ENCODE measurements at regions not wholly inside any gene's neighbourhood (a gene's known extent, or its start where the extent isn't known, plus 50 kb on each side); places are given as distances from the start of the nearest gene placed in this dataset.

- TF ChIP-seq POLR2A (IDR thresholded peaks at IDR 0.05), result no peak
- TF ChIP-seq, protein P1, sequence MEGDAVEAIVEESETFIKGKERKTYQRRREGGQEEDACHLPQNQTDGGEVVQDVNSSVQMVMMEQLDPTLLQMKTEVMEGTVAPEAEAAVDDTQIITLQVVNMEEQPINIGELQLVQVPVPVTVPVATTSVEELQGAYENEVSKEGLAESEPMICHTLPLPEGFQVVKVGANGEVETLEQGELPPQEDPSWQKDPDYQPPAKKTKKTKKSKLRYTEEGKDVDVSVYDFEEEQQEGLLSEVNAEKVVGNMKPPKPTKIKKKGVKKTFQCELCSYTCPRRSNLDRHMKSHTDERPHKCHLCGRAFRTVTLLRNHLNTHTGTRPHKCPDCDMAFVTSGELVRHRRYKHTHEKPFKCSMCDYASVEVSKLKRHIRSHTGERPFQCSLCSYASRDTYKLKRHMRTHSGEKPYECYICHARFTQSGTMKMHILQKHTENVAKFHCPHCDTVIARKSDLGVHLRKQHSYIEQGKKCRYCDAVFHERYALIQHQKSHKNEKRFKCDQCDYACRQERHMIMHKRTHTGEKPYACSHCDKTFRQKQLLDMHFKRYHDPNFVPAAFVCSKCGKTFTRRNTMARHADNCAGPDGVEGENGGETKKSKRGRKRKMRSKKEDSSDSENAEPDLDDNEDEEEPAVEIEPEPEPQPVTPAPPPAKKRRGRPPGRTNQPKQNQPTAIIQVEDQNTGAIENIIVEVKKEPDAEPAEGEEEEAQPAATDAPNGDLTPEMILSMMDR (IDR thresholded peaks at IDR 0.05), result no peak
These were observed 211.5 kb downstream of the DHX15 start for GRCh38 chr4:24372881-24373280.
